Activated T-cell treated with anti-CD3 and anti-CD28 coated beads, Interleukin-2, amount 50 U/mL, for 4 hours (primary cell): ENCODE measurements at regions not wholly inside any gene's neighbourhood (a gene's known extent, or its start where the extent isn't known, plus 50 kb on each side); places are given as distances from the start of the nearest gene placed in this dataset.
"Not testable (repeated sequence)": the region's sequence is repeated elsewhere in the genome, so short reads cannot be mapped to it uniquely, and the experiment has no call there.

Experiments
- ATAC-seq, 2 donors: fragments of 200-7000 bp; cut with Tn5 transposase; one replicate each; pipeline ENCODE4 v1.10.0; 2021
- DNase-seq: peaks from one replicate; pipeline ENCODE4 v3.0.0-alpha.2; 2020
- H3K27me3 Mint-ChIP-seq: one replicate; pipeline ENCODE4 v1.8.0; 2021; ENCODE audit warnings: low read depth, mixed read lengths
- H3K36me3 Mint-ChIP-seq: one replicate; pipeline ENCODE4 v1.8.0; 2022; ENCODE audit warnings: mixed read lengths; ENCODE audit not compliant: insufficient read depth
- H3K4me1 Mint-ChIP-seq: one replicate; pipeline ENCODE4 v1.8.0; 2021; ENCODE audit warnings: low read depth, mixed read lengths
- H3K4me3 Mint-ChIP-seq: one replicate; pipeline ENCODE4 v1.8.0; 2021; ENCODE audit warnings: mild to moderate bottlenecking, moderate library complexity, mixed read lengths
- H3K9me3 Mint-ChIP-seq: one replicate; pipeline ENCODE4 v1.8.0; 2021; ENCODE audit warnings: mixed read lengths

DNA sequence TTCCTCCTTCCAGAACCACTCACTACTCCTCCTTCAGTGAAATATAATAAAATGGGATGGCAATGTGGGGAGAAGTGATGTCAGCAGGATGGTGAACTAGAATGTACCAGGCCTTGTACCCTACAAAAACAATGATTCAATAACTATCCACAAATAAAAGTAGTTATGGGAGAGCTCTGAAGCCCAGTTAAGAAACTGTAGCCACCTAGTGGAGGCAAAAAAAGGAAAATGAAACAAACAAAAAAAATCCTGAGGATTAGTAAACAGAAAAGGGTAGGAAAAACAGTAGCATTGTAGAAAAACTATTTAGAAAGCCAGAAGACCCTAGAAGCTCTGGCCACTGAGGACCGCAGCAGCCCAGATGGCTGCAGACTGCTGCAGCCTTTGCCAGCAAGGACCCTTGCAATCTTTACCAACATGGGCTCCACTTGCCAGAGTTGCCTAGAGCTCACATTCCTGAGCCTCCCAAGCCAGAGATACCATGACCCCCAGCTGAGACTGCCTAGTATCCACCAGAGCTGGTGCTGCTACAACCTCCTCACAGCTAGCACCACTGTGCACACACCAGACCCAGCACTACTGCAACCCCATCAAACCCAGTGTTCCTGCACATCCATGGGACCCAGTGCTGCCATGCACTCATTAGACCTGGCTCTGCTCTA, 259.7 kb upstream of the MSX2 start:
- H3K4me1 Mint-ChIP-seq = peaks cover 3% of the 10 kb centered on the region
- DNase-seq (no peak), ATAC-seq (no peak)
- H3K4me3 Mint-ChIP-seq = no peak overlapping the region
- peaks cover 15% of the 10 kb centered on the region for H3K9me3 Mint-ChIP-seq
- no peaks in the 10 kb centered on the region for H3K36me3 Mint-ChIP-seq
- H3K27me3 Mint-ChIP-seq = no peaks in the 10 kb centered on the region

DNA sequence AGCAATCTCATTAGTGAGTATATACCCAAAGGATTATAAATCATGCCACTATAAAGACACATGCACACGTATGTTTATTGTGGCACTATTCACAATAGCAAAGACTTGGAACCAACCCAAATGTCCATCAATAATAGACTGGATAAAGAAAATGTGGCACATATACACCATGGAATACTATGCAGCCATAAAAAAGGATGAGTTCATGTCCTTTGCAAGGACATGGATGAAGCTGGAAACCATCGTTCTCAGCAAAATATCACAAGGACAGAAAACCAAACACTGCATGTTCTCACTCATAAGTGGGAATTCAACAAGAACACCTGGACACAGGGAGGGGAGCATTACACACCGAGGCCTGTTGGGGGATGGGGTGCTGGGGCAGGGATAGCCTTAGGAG, 252.9 kb upstream of the MSX2 start:
- not testable (repeated sequence) for H3K4me3 Mint-ChIP-seq, H3K4me1 Mint-ChIP-seq, ATAC-seq, H3K36me3 Mint-ChIP-seq, DNase-seq, H3K27me3 Mint-ChIP-seq
- peaks cover 19% of the 10 kb centered on the region for H3K9me3 Mint-ChIP-seq

DNA sequence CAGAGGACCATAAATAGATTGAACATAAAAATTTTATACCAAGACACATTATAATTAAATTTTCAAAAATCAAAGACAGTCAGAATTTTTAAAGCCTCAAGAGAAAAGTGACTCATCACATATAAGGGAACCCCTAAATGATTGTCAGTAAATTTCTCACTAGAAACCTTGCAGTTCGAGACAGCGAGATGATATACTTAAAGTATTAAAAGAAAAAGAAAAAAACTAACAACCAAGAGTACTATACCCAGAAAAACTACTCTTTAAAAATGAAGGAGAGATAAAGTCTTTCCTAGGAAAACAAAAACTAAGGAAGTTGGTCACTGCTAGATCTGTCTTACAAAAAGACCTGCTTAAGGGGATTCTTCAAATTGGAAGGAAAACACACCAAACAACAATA, 251.4 kb upstream of the MSX2 start:
- Mint-ChIP-seq H3K36me3 (no peaks in the 10 kb centered on the region), H3K27me3 (peaks cover 2% of the 10 kb centered on the region), H3K4me3 (no peak overlapping the region), H3K4me1 (no peaks in the 10 kb centered on the region), H3K9me3 (peaks cover 19% of the 10 kb centered on the region)
- DNase-seq = no peak
- ATAC-seq = no peak

DNA sequence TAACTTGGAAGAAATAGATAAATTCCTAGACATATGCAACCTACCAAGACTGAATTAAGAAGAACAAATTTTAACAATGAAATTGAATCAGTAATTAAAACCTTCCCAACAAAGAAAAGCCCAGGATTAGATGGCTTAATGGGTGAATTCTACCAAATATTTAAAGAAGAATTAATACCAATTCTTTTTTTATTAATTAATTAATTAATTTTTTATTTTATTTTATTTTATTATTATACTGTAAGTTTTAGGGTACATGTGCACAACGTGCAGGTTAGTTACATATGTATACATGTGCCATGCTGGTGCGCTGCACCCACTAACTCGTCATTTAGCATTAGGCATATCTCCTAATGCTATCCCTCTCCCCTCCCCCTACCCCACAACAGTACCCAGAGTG, 248.4 kb upstream of the MSX2 start:
- H3K36me3 Mint-ChIP-seq, H3K27me3 Mint-ChIP-seq, ATAC-seq, H3K4me1 Mint-ChIP-seq, DNase-seq, H3K4me3 Mint-ChIP-seq: not testable (repeated sequence)
- peaks cover 21% of the 10 kb centered on the region for H3K9me3 Mint-ChIP-seq

DNA sequence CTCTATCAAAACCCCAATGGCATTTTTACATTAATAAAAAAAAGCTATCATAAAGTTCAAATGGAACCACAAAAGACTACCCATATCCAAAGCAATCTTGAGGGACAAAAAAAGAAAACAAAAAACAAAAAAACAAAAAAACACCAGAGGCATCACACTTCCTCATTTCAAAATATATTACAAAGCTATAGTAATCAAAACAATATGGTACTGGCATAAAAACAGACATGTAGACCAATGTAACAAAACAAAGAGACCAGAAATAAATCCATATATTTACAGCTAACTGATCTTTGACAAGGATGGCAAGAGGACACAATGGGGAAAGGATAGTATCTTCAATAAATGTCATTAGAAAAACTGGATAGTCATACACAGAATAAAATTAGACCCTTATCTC, 245.1 kb upstream of the MSX2 start:
- H3K4me3 Mint-ChIP-seq = no peak overlapping the region
- H3K27me3 Mint-ChIP-seq = peaks cover 2% of the 10 kb centered on the region
- ATAC-seq (no peak), DNase-seq (no peak)
- H3K4me1 Mint-ChIP-seq = no peaks in the 10 kb centered on the region
- H3K36me3 Mint-ChIP-seq = no peaks in the 10 kb centered on the region
- peaks cover 20% of the 10 kb centered on the region for H3K9me3 Mint-ChIP-seq

DNA sequence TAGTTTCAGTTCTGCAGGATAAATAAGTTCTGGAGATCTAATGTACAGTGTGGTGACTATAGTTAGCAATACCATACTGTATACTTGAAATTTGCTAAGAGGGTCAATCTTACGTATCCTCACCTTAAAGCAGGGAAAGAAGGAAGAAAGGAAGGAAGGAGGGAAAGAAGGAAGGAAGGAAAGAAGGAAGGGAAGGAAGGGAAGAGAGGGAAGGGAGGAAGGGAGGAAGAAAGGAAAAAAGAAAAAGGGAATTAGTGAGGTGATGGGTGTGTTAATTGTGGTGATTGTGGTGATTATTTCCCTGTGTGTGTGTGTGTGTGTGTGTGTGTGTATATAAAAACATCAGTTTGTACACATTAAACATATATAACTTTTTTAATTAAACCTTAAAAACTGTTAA, 242.6 kb upstream of the MSX2 start:
- H3K36me3 Mint-ChIP-seq = no peaks in the 10 kb centered on the region
- ATAC-seq (no peak), DNase-seq (no peak)
- H3K4me3 Mint-ChIP-seq = no peak overlapping the region
- peaks cover 15% of the 10 kb centered on the region for H3K9me3 Mint-ChIP-seq
- no peaks in the 10 kb centered on the region for H3K27me3 Mint-ChIP-seq
- no peaks in the 10 kb centered on the region for H3K4me1 Mint-ChIP-seq

DNA sequence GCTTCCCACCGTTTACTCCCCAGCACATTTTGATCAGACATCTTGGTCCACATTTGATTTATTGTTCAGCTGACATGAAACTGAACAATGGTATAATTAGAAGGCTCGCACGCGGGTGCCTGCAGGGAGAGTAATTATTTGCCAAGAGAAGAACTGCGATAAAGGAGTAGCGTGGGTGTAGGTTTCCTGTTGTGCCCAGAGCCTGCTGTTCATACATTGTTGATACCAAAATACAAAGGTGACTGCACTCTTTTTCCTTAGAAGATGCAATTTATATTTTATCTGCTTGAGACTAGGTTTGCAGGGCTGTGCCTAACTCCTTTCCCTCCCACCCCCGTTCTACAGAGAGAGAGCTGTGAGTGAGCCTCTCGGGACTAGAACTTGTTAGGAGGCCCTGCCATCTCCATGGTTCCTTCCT, 241.8 kb upstream of the MSX2 start:
- no peak for ATAC-seq
- Mint-ChIP-seq H3K4me3 (no peak overlapping the region), H3K27me3 (no peaks in the 10 kb centered on the region), H3K9me3 (peaks cover 15% of the 10 kb centered on the region), H3K36me3 (no peaks in the 10 kb centered on the region), H3K4me1 (no peaks in the 10 kb centered on the region)
- no peak for DNase-seq

DNA sequence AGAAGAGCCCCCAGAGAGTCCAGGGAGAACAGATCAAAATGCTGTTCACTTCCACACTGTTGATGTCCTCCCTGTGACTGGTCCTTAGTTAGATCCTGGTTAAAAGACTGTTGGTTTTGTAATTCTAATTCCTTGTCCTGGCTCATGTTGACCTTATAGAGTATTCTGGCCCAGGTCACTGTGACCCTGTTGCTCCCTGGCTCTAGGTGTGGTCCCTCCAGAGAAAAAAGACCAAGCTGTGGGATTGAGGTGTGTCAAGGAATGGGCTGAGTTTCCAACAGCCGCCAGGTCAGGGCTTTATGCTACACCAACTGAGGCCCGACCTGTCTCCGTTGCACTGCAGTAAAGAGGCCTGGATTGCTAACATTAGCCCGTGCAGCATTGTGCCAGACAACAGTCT, 241.0 kb upstream of the MSX2 start:
- H3K4me1 Mint-ChIP-seq = no peaks in the 10 kb centered on the region
- H3K27me3 Mint-ChIP-seq = no peaks in the 10 kb centered on the region
- no peak for DNase-seq
- H3K9me3 Mint-ChIP-seq = peaks cover 15% of the 10 kb centered on the region
- H3K36me3 Mint-ChIP-seq = no peaks in the 10 kb centered on the region
- H3K4me3 Mint-ChIP-seq = no peak overlapping the region
- no peak for ATAC-seq

DNA sequence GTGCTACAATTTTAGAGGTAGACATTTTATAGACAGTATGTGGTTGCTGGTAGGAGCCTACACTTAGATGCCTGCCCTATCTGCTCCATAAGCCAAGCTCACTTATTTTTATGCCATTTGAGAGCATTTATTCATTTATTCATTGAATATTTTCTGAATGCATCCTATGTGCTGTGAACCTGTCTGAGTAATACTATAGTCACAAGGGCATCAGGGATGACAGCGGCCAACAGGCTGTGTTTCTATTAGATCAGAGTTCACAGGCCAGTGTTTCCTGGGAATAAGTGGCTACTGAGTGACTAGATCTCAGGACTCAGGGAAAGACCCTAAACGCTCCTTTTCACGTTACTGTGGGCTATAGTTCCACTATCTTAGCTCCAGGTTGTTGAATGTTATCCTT, 235.2 kb upstream of the MSX2 start:
- no peaks in the 10 kb centered on the region for H3K4me1 Mint-ChIP-seq
- H3K4me3 Mint-ChIP-seq = no peak overlapping the region
- ATAC-seq (no peak), DNase-seq (no peak)
- H3K27me3 Mint-ChIP-seq = no peaks in the 10 kb centered on the region
- no peaks in the 10 kb centered on the region for H3K36me3 Mint-ChIP-seq
- peaks cover 6% of the 10 kb centered on the region for H3K9me3 Mint-ChIP-seq

DNA sequence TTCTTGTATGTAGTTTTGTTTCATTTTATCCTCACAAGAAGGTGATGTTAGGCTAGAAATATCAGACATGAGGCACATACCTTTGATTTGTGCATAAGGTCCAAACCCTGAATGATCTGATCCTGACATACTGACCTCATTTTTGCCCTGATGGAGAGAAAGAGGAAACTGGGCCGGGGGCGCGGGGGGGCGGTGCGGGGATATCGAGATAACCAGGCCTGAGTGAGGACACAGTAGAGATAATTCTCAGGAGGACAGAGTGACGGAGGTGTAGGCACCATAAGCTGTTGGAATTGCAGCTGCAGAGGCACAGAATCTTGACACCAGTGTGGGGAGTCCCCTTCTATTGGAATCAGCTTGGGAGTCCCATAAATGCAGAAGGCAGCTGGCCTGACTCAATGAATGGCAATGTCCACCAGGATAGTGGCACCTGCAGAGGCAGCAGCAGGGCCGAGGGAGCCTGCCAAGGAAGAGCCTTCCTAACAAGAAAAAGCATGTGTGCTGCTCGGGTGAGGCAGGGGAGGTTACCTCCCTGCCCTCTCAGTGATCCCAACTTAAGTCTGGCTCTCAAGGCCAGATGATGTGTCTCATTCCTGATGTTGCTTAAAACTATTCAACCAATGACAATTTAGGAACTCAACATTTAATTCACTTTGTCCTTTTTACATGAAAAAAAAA, 234.3 kb upstream of the MSX2 start:
- DNase-seq (no peak), ATAC-seq (no peak)
- peaks cover 2% of the 10 kb centered on the region for H3K9me3 Mint-ChIP-seq
- no peaks in the 10 kb centered on the region for H3K27me3 Mint-ChIP-seq
- H3K4me1 Mint-ChIP-seq = no peaks in the 10 kb centered on the region
- no peak overlapping the region for H3K4me3 Mint-ChIP-seq
- H3K36me3 Mint-ChIP-seq = no peaks in the 10 kb centered on the region

DNA sequence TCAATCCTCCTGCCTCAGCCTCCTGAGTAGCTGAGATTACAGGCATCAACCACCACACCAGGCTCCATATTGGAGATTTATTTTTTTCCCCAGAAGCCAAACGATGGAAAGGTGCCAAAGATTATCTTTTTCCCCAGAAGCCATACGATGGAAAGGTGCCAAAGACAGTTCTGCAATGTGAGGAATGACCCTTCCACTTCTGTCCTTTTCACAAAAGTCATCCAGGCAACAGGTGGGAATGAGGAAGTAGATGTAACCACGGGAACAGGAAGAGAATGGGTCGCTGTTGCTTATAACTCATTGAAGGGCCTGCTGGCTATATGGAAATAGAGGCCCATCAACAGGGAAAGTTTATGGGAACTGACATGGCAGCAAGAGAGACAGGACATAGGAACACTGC, 233.7 kb upstream of the MSX2 start:
- Mint-ChIP-seq H3K4me3 (no peak overlapping the region), H3K36me3 (no peaks in the 10 kb centered on the region), H3K9me3 (peaks cover 2% of the 10 kb centered on the region), H3K27me3 (no peaks in the 10 kb centered on the region), H3K4me1 (no peaks in the 10 kb centered on the region)
- DNase-seq = no peak
- ATAC-seq = no peak

DNA sequence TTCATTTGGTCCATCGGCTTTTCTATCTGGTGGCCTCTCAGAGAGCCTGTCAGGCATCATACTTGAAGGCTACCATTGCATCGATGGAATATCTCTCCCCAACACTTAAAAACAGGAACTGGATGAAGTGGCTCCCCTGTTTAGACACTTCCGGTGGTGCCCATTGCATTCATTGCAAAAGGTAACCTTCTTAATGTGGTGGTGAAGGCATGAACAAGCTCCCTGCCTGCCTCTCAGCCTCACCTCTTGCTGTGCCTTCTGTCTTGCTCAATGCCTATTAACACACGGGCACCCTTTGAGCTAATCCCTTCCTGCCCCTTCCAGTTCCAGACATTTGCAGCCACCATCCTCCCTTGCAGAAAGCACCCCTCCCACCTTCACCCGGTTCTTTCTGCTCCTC, 233.1 kb upstream of the MSX2 start:
- DNase-seq (no peak), ATAC-seq (no peak)
- H3K9me3 Mint-ChIP-seq = peaks cover 2% of the 10 kb centered on the region
- no peaks in the 10 kb centered on the region for H3K36me3 Mint-ChIP-seq
- H3K4me3 Mint-ChIP-seq = no peak overlapping the region
- no peaks in the 10 kb centered on the region for H3K4me1 Mint-ChIP-seq
- H3K27me3 Mint-ChIP-seq = no peaks in the 10 kb centered on the region

DNA sequence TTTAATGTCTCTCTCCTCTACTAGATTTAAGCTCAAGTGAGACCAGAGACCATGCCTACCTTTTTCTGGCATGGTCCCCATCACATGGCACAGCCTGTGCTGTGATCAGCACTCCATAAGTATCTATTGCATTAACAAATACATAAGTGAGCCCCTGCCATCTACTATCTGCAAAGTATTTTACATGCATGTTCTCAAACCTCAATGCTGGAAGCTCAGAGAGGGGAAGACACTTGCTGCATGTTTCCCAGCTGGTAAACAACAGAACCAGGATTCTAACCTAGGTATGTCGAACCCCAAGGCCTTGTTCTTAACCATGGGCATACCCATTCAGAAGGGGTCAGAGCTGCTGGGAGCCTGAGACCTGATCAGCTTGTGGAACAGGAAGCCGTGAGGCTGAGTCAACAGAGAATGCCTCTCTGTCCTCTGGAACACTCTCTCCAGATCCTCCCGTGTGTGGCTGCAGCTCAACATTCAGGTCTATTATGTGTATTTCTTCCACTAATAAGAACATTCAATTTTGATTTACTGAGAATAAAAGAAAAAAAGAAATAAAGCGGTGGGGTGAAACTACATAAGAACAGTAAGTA, 232.5 kb upstream of the MSX2 start:
- ATAC-seq (no peak), DNase-seq (no peak)
- Mint-ChIP-seq H3K4me3 (no peak overlapping the region), H3K27me3 (no peaks in the 10 kb centered on the region), H3K4me1 (no peaks in the 10 kb centered on the region), H3K9me3 (no peaks in the 10 kb centered on the region), H3K36me3 (no peaks in the 10 kb centered on the region)

DNA sequence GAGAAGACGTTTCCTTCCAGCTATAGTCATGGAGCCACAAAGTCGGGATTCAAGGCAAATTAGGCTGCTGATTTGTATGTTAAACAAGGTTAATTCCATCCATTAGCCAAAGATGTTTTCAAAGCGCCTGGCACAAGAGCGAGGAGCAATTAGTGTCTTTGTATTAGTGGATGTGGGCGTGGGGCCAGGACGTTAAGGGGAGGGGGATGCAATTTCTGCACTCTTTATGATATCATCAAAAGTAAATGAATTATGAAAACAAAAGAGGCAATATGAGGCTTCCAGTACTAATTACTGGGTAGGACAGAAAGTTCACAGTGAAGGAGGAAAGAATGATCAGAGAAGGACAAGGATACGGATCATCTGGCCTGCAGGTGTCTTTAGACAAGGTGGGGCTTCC, 230.9 kb upstream of the MSX2 start:
- Mint-ChIP-seq H3K4me1 (no peaks in the 10 kb centered on the region), H3K9me3 (peaks cover 7% of the 10 kb centered on the region), H3K4me3 (no peak overlapping the region), H3K36me3 (no peaks in the 10 kb centered on the region), H3K27me3 (no peaks in the 10 kb centered on the region)
- ATAC-seq (no peak), DNase-seq (no peak)

DNA sequence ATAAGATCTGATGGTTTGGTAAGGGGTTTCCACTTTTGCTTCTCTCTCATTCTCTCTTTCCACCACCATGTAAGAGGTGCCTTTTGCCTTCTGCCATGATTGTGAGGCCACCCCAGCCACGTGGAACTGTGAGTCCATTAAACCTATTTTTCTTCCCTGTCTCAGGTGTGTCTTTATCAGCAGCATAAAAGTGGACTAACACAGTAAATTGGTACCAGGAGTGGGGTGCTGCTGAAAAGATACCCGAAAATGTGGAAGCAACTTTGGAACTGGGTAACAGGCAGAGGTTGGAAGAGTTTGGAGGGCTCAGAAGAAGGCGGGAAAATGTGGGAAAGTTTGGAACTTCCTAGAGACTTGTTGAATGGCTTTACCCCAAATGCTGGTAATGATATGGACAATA, 226.4 kb upstream of the MSX2 start:
- not testable (repeated sequence) for H3K4me1 Mint-ChIP-seq, DNase-seq, H3K27me3 Mint-ChIP-seq, H3K36me3 Mint-ChIP-seq, ATAC-seq, H3K4me3 Mint-ChIP-seq
- peaks cover 17% of the 10 kb centered on the region for H3K9me3 Mint-ChIP-seq
